ENCODE measurements at regions not wholly inside any gene's neighbourhood (a gene's known extent, or its start where the extent isn't known, plus 50 kb on each side); places are given as distances from the start of the nearest gene placed in this dataset.

- in situ Hi-C loops (cut with HindIII; ENCODE audit: low sequenced_read_pairs): no loop called here
- H3K4me3 ChIP-seq (ENCODE audit: low read depth, low read length): no peak overlapping the region
These were observed 50.8 kb upstream of the SLIT3 start for GRCh38 chr5:169351721-169352120.

GRCh38 chr5:169350759-169351240 lies 49.9 kb upstream of the SLIT3 start:
- DNase-seq (ENCODE audit: low read depth, low spot score): peak; percentile 97
- no peak for TF ChIP-seq CTCF (IDR thresholded peaks at IDR 0.05; ENCODE audit: low read depth, low read length)
- H3K4me3 ChIP-seq (ENCODE audit: low read depth, low read length): no peak overlapping the region
- in situ Hi-C loops (cut with HindIII; ENCODE audit: low sequenced_read_pairs): no loop called here

More at GRCh38 chr5:169351721-169352120, 50.8 kb upstream of the SLIT3 start:
- no peak for TF ChIP-seq CTCF (IDR thresholded peaks at IDR 0.05; ENCODE audit: low read depth, low read length)
- no peak for DNase-seq (ENCODE audit: low read depth, low spot score)
